GM12878 (cell line): ENCODE measurements at regions not wholly inside any gene's neighbourhood (a gene's known extent, or its start where the extent isn't known, plus 50 kb on each side); places are given as distances from the start of the nearest gene placed in this dataset.
"Not testable (repeated sequence)": the region's sequence is repeated elsewhere in the genome, so short reads cannot be mapped to it uniquely, and the experiment has no call there.

Experiments
- ATAC-seq: fragments of 200-7000 bp; cut with Tn5 transposase; 3 replicates; pipeline ENCODE4 v1.9.1; 2020; ENCODE audit warnings: mild to moderate bottlenecking, moderate library complexity
- BruUV-seq: library from RNA; stranded (reverse); fragments of 400-500 nt; replicated peaks from 2 replicates; lab custom pipeline; 2021; lab: Mats Ljungman, UMichigan
- CTCF ChIA-PET: fragments of 300-600 bp; sonication (Branson Sonifier 250); formaldehyde crosslinking; extraction: SDS; loops from one replicate; lab custom pipeline; 2021; ENCODE audit warnings: inconsistent platforms; lab: Yijun Ruan, JAX
- POLR2A ChIA-PET: fragments of 350-600 bp; formaldehyde crosslinking; extraction: SDS; loops from one replicate; lab custom pipeline; 2021; ENCODE audit warnings: inconsistent platforms; lab: Charles Lee
- RAD21 ChIA-PET: fragments of 300-600 bp; sonication (Branson Sonifier 250); formaldehyde crosslinking; loops from one replicate; lab custom pipeline; 2023; ENCODE audit warnings: antibody characterized with exemption; ENCODE audit not compliant: unreplicated experiment; lab: Charles Lee
- SMC1A ChIA-PET: fragments of 300-600 bp; sonication (Branson Sonifier 250); formaldehyde crosslinking; loops from one replicate; lab custom pipeline; 2023; ENCODE audit not compliant: unreplicated experiment, uncharacterized antibody; lab: Charles Lee
- DNase-seq: peaks from one replicate; pipeline ENCODE4 v3.0.0-alpha.2; 2011; ENCODE audit warnings: low read depth, low spot score
- FAIRE-seq: peaks from 3 replicates; lab custom pipeline; 2011; peaks lifted over from hg19 to GRCh38; lab: Jason Lieb, UNC
- H2AFZ ChIP-seq: 2 replicates; pipeline ENCODE4 v1.6.0; 2011; ENCODE audit warnings: low read depth, low read length, control low read depth; ENCODE audit not compliant: control insufficient read depth
- H3K27ac ChIP-seq: 2 replicates; pipeline ENCODE4 v1.5.1; 2011; ENCODE audit warnings: control low read depth; ENCODE audit not compliant: control insufficient read depth, insufficient read depth
- H3K27me3 ChIP-seq, 2 experiments: replicated peaks in 1 of 2; 2 replicates each; pipeline versions ENCODE4 v1.6.0 to v1.6.1; 2011; ENCODE audit warnings: low read length in 1 of 2; ENCODE audit not compliant: control insufficient read depth in 2 of 2, insufficient read depth in 2 of 2
- H3K36me3 ChIP-seq, 2 experiments: 2 replicates each; pipeline ENCODE4 v1.5.1; 2011; ENCODE audit warnings: low read length in 1 of 2; ENCODE audit not compliant: control insufficient read depth in 2 of 2, insufficient read depth in 2 of 2
- H3K4me1 ChIP-seq: 2 replicates; pipeline ENCODE4 v1.6.1; 2011; ENCODE audit warnings: mild to moderate bottlenecking, low read length, moderate library complexity, mixed read lengths; ENCODE audit not compliant: control insufficient read depth, insufficient read depth
- H3K4me2 ChIP-seq: 2 replicates; pipeline ENCODE4 v1.6.0; 2011; ENCODE audit warnings: control low read depth; ENCODE audit not compliant: control insufficient read depth, insufficient read depth
- H3K4me3 ChIP-seq: fragments of 200-600 bp; sonication (generic); 2 replicates; pipeline ENCODE4 v1.5.1; 2016
- H3K79me2 ChIP-seq: 2 replicates; pipeline ENCODE4 v1.6.0; 2011; ENCODE audit warnings: low read length; ENCODE audit not compliant: control insufficient read depth, insufficient read depth
- H3K9ac ChIP-seq: 2 replicates; pipeline ENCODE4 v1.8.0; 2011; ENCODE audit warnings: low read length, control low read depth, mixed read lengths; ENCODE audit not compliant: control insufficient read depth, insufficient read depth
- H3K9me3 ChIP-seq: replicated peaks from 3 replicates; pipeline ENCODE4 v1.5.1; 2011; ENCODE audit warnings: mild to moderate bottlenecking, low read length; ENCODE audit not compliant: control insufficient read depth, insufficient read depth
- H4K20me1 ChIP-seq: 2 replicates; pipeline ENCODE4 v1.6.0; 2011; ENCODE audit not compliant: control insufficient read depth, insufficient read depth
- MYC ChIP-seq: IDR thresholded peaks from 2 replicates; pipeline ENCODE4 v1.6.1; 2011; ENCODE audit warnings: mild to moderate bottlenecking, low read length, moderate library complexity, inconsistent platforms; ENCODE audit not compliant: insufficient read depth, insufficient replicate concordance, insufficient read length, severe bottlenecking
- POLR2A ChIP-seq: IDR thresholded peaks from 2 replicates; pipeline ENCODE4 v1.6.1; 2011; ENCODE audit warnings: low read depth, mild to moderate bottlenecking, low read length
- RAD21 ChIP-seq: IDR thresholded peaks from 2 replicates; pipeline ENCODE4 v1.6.1; 2011; ENCODE audit warnings: mild to moderate bottlenecking, low read depth, low read length, moderate library complexity; ENCODE audit not compliant: insufficient read depth
- SUZ12 ChIP-seq: fragments of 200-600 bp; sonication (generic); IDR thresholded peaks from one replicate; pipeline ENCODE4 v1.6.1; 2018; ENCODE audit warnings: antibody characterized with exemption, mild to moderate bottlenecking; ENCODE audit not compliant: unreplicated experiment
- ZNF24 ChIP-seq: fragments of 450-650 bp; IDR thresholded peaks from 2 replicates; pipeline ENCODE4 v1.6.1; 2017; ENCODE audit warnings: antibody characterized with exemption, mild to moderate bottlenecking
- whole genome bisulfite sequencing: methylation state at CpG from one replicate; pipeline ENCODE4 v1.1.6; 2016; ENCODE audit warnings: low lambda C conversion rate; ENCODE audit not compliant: insufficient replicate concordance, insufficient coverage; ENCODE audit errors: missing lambda C conversion rate; 5-methylcytosine and 5-hydroxymethylcytosine counted together
- in situ Hi-C: fragments of 300-500 bp; cut with MboI; formaldehyde crosslinking; loops from 9 replicates; pipeline ENCODE4 v1.14.3; 2018; ENCODE audit warnings: mixed read lengths
- intact Hi-C: fragments of 100-400 bp; cut with micrococcal nuclease; formaldehyde crosslinking; loops from one replicate; pipeline ENCODE4 v1.14.2; 2022; ENCODE audit not compliant: unreplicated experiment
- TF ChIP-seq, protein P1 (sequence below): IDR thresholded peaks from 2 replicates; pipeline ENCODE4 v1.6.1; 2012; ENCODE audit warnings: mild to moderate bottlenecking, low read depth, low read length

DNA sequence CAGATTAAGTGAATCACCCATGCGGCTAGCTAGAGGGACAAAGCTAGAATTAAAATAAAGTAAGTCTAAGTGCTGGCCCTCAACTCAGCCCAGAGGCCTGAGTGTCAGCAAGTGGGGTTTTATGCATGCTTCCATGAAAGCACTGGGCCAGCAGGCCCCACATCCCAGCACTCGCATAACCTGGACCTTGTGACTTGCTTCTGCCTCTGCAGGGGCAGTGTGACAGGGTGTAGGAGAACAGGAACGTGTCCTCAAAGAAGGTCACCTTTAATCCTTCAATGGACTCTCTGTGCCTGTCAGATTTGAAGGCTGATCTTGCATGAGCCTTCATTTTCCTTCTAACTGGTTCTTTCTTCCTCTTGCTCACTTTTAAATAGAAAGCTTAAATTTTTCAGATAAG is 183.4 kb downstream of the ALDH8A1 start (continued):
- TF ChIP-seq, protein P1, sequence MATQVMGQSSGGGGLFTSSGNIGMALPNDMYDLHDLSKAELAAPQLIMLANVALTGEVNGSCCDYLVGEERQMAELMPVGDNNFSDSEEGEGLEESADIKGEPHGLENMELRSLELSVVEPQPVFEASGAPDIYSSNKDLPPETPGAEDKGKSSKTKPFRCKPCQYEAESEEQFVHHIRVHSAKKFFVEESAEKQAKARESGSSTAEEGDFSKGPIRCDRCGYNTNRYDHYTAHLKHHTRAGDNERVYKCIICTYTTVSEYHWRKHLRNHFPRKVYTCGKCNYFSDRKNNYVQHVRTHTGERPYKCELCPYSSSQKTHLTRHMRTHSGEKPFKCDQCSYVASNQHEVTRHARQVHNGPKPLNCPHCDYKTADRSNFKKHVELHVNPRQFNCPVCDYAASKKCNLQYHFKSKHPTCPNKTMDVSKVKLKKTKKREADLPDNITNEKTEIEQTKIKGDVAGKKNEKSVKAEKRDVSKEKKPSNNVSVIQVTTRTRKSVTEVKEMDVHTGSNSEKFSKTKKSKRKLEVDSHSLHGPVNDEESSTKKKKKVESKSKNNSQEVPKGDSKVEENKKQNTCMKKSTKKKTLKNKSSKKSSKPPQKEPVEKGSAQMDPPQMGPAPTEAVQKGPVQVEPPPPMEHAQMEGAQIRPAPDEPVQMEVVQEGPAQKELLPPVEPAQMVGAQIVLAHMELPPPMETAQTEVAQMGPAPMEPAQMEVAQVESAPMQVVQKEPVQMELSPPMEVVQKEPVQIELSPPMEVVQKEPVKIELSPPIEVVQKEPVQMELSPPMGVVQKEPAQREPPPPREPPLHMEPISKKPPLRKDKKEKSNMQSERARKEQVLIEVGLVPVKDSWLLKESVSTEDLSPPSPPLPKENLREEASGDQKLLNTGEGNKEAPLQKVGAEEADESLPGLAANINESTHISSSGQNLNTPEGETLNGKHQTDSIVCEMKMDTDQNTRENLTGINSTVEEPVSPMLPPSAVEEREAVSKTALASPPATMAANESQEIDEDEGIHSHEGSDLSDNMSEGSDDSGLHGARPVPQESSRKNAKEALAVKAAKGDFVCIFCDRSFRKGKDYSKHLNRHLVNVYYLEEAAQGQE, result no peak
- TF ChIP-seq RAD21 (no peak), SUZ12 (no peak), ZNF24 (no peak)

DNA sequence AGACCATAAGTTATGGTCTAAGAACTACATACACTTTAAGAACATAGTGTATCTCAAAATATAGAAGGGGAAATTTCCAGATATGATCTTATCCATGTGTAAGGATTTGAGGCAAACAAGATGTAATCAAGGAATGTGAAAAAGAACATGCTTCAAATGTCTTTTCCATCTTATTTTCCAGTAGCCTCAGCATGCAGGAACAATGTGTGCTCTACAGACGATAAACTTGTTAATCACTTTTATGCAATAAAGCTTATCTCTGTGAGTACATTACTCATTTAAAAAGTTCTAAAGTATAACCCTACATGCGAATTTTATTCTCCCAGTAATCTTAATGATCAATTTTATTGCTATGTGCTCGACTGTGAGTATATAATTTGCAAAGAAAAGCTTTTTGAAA is 185.2 kb downstream of the ALDH8A1 start:
- WGBS, result 14% methylated on average over 3 of the region's 3 CpGs
- POLR2A ChIA-PET, result no interaction called here
- SMC1A ChIA-PET, result no interaction called here

DNA sequence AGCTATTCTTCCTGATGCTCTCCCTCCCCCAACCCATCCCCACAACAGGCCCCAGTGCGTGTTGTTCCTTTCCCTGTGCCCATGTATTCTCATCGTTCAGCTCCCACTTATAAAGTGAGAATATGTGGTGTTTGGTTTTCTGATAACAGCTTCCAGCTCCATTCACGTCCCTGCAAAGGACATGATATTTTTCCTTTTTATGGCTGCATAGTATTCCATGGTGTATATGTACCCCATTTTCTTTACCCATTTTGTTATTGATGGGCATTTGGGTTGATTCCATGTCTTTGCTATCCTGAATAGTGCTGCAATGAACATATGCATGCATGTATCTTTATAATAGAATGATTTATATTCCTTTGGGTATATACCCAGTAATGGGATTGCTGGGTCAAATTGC is 186.3 kb downstream of the ALDH8A1 start:
- H3K9me3 ChIP-seq, BruUV-seq, H4K20me1 ChIP-seq, intact Hi-C loops, DNase-seq, H3K27me3 ChIP-seq, SMC1A ChIA-PET, H3K9ac ChIP-seq, H2AFZ ChIP-seq, H3K4me1 ChIP-seq, H3K36me3 ChIP-seq, H3K79me2 ChIP-seq, H3K4me3 ChIP-seq, H3K4me2 ChIP-seq, in situ Hi-C loops, H3K27ac ChIP-seq, ATAC-seq, CTCF ChIA-PET, RAD21 ChIA-PET, FAIRE-seq, POLR2A ChIA-PET: not testable (repeated sequence)
- 32% methylated on average over 3 of the region's 3 CpGs for WGBS

More for the DNA sequence above, 185.2 kb downstream of the ALDH8A1 start:
- no TSS peak for BruUV-seq
- Histone ChIP-seq H3K27me3 (no peaks in the 10 kb centered on the region; a peak in 1 of 4 replicates), H2AFZ (no peak overlapping the region), H3K4me2 (no peak overlapping the region), H3K9me3 (no peaks in the 10 kb centered on the region; the same call in 2 of the 3 replicates), H3K4me1 (no peaks in the 10 kb centered on the region), H3K79me2 (no peaks in the 10 kb centered on the region), H4K20me1 (no peaks in the 10 kb centered on the region), H3K9ac (no peak overlapping the region), H3K36me3 (no peaks in the 10 kb centered on the region), H3K27ac (no peak overlapping the region), H3K4me3 (no peak overlapping the region)
- in situ Hi-C loops, result no loop called here
- ChIA-PET CTCF (no interaction called here), RAD21 (no interaction called here)
- intact Hi-C loops, result no loop called here
- FAIRE-seq (peak; percentile 66), ATAC-seq (no peak), DNase-seq (no peak)
- no peak for TF ChIP-seq POLR2A
- no peak for TF ChIP-seq MYC
